SK-N-MC (cell line): ENCODE measurements at regions not wholly inside any gene's neighbourhood (a gene's known extent, or its start where the extent isn't known, plus 50 kb on each side); places are given as distances from the start of the nearest gene placed in this dataset.

Source experiments
- EZH2 ChIP-seq: fragments of 200-600 bp; sonication (generic); IDR thresholded peaks from one replicate; pipeline ENCODE4 v1.6.1; 2017; ENCODE audit warnings: antibody characterized with exemption
- POLR2AphosphoS5 ChIP-seq: IDR thresholded peaks from 2 replicates; pipeline ENCODE4 v1.6.1; 2012; ENCODE audit warnings: mild to moderate bottlenecking, low read depth, low read length, borderline replicate concordance

- TF ChIP-seq EZH2 (no peak), POLR2AphosphoS5 (no peak)
These were observed 649.8 kb downstream of the RPS29 start for GRCh38 chr14:48936362-48936761.
